Neural cell (in vitro differentiated cells): ENCODE measurements at regions not wholly inside any gene's neighbourhood (a gene's known extent, or its start where the extent isn't known, plus 50 kb on each side); places are given as distances from the start of the nearest gene placed in this dataset.

ENCODE experiments used
- EP300 ChIP-seq: fragments of 450-650 bp; conservative IDR thresholded peaks from 2 replicates; pipeline ENCODE4 v1.6.1; 2014; ENCODE audit warnings: antibody characterized with exemption, mild to moderate bottlenecking, moderate library complexity; ENCODE audit not compliant: poor library complexity, severe bottlenecking
- EZH2 ChIP-seq: fragments of 200-600, 300-800 bp; shearing (Covaris generic), sonication (generic); IDR thresholded peaks from 2 replicates; pipeline ENCODE4 v1.6.1; 2014; ENCODE audit warnings: antibody characterized with exemption, low read length, borderline replicate concordance, mild to moderate bottlenecking; ENCODE audit not compliant: insufficient read depth, poor library complexity, severe bottlenecking
- POLR2AphosphoS5 ChIP-seq: IDR thresholded peaks from 2 replicates; pipeline ENCODE4 v1.6.1; 2012
- TAF1 ChIP-seq: IDR thresholded peaks from 2 replicates; pipeline ENCODE4 v1.6.1; 2012; ENCODE audit warnings: low read depth
- TF ChIP-seq, protein P1 (sequence below): fragments of 450-650 bp; IDR thresholded peaks from 2 replicates; pipeline ENCODE4 v1.5.1; 2014; ENCODE audit warnings: antibody characterized with exemption, mild to moderate bottlenecking, moderate library complexity; ENCODE audit not compliant: poor library complexity, severe bottlenecking
- TF ChIP-seq, protein P2 (sequence below): IDR thresholded peaks from 2 replicates; pipeline ENCODE4 v1.6.1; 2012; ENCODE audit warnings: borderline replicate concordance

DNA sequence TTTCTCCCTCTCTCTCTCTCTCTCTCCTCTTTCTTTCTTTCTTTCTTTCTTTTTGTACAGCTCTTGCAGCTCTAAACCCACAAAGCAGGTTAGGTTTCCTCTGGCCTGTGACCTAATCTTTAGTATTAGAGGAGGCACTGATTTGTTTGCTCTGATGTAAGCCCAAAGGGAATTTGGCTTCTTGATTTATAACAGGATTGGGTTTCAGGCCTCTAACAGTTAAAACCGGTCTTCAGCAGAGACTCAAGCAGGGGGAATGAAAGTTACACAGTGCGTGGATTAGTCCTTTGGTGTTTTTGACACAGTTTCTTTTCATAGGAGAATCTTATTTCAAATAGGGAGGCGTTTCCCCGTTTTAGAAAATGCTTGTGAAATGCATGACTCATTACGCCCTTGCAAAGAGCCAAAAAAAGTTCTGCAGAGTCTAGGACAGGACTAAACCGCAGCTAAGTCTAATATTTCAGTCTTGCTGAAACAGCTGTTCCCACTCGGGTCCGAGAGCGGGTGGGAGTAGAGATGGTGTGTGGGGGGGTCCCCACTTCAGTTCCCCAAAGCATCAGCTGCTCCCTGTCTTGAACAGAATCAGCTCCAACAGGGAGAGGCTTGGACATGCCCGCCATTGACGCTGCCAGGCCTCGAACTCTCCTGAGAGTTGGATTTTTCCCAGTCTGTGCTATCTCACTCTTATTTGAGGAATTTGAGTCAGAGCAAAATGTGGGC is 296.5 kb upstream of the PITRM1 start:
- TF ChIP-seq POLR2AphosphoS5 (no peak), EZH2 (no peak), TAF1 (no peak), EP300 (no peak)
- TF ChIP-seq, protein P1, sequence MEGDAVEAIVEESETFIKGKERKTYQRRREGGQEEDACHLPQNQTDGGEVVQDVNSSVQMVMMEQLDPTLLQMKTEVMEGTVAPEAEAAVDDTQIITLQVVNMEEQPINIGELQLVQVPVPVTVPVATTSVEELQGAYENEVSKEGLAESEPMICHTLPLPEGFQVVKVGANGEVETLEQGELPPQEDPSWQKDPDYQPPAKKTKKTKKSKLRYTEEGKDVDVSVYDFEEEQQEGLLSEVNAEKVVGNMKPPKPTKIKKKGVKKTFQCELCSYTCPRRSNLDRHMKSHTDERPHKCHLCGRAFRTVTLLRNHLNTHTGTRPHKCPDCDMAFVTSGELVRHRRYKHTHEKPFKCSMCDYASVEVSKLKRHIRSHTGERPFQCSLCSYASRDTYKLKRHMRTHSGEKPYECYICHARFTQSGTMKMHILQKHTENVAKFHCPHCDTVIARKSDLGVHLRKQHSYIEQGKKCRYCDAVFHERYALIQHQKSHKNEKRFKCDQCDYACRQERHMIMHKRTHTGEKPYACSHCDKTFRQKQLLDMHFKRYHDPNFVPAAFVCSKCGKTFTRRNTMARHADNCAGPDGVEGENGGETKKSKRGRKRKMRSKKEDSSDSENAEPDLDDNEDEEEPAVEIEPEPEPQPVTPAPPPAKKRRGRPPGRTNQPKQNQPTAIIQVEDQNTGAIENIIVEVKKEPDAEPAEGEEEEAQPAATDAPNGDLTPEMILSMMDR, result no peak
- TF ChIP-seq, protein P2, sequence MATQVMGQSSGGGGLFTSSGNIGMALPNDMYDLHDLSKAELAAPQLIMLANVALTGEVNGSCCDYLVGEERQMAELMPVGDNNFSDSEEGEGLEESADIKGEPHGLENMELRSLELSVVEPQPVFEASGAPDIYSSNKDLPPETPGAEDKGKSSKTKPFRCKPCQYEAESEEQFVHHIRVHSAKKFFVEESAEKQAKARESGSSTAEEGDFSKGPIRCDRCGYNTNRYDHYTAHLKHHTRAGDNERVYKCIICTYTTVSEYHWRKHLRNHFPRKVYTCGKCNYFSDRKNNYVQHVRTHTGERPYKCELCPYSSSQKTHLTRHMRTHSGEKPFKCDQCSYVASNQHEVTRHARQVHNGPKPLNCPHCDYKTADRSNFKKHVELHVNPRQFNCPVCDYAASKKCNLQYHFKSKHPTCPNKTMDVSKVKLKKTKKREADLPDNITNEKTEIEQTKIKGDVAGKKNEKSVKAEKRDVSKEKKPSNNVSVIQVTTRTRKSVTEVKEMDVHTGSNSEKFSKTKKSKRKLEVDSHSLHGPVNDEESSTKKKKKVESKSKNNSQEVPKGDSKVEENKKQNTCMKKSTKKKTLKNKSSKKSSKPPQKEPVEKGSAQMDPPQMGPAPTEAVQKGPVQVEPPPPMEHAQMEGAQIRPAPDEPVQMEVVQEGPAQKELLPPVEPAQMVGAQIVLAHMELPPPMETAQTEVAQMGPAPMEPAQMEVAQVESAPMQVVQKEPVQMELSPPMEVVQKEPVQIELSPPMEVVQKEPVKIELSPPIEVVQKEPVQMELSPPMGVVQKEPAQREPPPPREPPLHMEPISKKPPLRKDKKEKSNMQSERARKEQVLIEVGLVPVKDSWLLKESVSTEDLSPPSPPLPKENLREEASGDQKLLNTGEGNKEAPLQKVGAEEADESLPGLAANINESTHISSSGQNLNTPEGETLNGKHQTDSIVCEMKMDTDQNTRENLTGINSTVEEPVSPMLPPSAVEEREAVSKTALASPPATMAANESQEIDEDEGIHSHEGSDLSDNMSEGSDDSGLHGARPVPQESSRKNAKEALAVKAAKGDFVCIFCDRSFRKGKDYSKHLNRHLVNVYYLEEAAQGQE, result no peak
